ENCODE measurements at regions not wholly inside any gene's neighbourhood (a gene's known extent, or its start where the extent isn't known, plus 50 kb on each side); places are given as distances from the start of the nearest gene placed in this dataset.

- DNase-seq (ENCODE audit: insufficient read length, low spot score) (no peak), FAIRE-seq (no peak)
Measured at GRCh38 chr1:88080875-88081274, 603.2 kb upstream of the PKN2 start.

GRCh38 chr1:88088481-88088880 lies 595.6 kb upstream of the PKN2 start:
- FAIRE-seq, result no peak
- DNase-seq (ENCODE audit: insufficient read length, low spot score), result no peak

- DNase-seq (ENCODE audit: insufficient read length, low spot score) (no peak), FAIRE-seq (no peak)
Measured at GRCh38 chr1:88089961-88090360, 594.1 kb upstream of the PKN2 start.

GRCh38 chr1:88098881-88099280 lies 585.2 kb upstream of the PKN2 start:
- no peak for DNase-seq (ENCODE audit: insufficient read length, low spot score)

GRCh38 chr1:88101041-88101440 lies 583.0 kb upstream of the PKN2 start:
- no peak for FAIRE-seq
- DNase-seq (ENCODE audit: insufficient read length, low spot score), result no peak

More at GRCh38 chr1:88098881-88099280, 585.2 kb upstream of the PKN2 start:
- no peak for FAIRE-seq

- DNase-seq (ENCODE audit: insufficient read length, low spot score) (no peak), FAIRE-seq (no peak)
Measured at GRCh38 chr1:88104236-88104635, 579.8 kb upstream of the PKN2 start.

GRCh38 chr1:88104886-88105285 lies 579.2 kb upstream of the PKN2 start:
- no peak for DNase-seq (ENCODE audit: insufficient read length, low spot score)
- no peak for FAIRE-seq

GRCh38 chr1:88111816-88112215 lies 572.3 kb upstream of the PKN2 start:
- FAIRE-seq, result no peak
- no peak for DNase-seq (ENCODE audit: insufficient read length, low spot score)

GRCh38 chr1:88117597-88117996 lies 566.5 kb upstream of the PKN2 start:
- no peak for FAIRE-seq
- DNase-seq (ENCODE audit: insufficient read length, low spot score), result no peak

GRCh38 chr1:88118176-88118845 lies 565.8 kb upstream of the PKN2 start:
- no peak for DNase-seq (ENCODE audit: insufficient read length, low spot score)
- FAIRE-seq, result no peak

GRCh38 chr1:88124614-88125013 lies 559.5 kb upstream of the PKN2 start:
- FAIRE-seq (no peak), DNase-seq (ENCODE audit: insufficient read length, low spot score) (no peak)

GRCh38 chr1:88126467-88126866 lies 557.6 kb upstream of the PKN2 start:
- no peak for DNase-seq (ENCODE audit: insufficient read length, low spot score)
- FAIRE-seq, result no peak

- no peak for DNase-seq (ENCODE audit: insufficient read length, low spot score)
Measured at GRCh38 chr1:88133991-88134390, 550.1 kb upstream of the PKN2 start.

GRCh38 chr1:88134983-88135921 lies 548.8 kb upstream of the PKN2 start:
- FAIRE-seq (no peak), DNase-seq (ENCODE audit: insufficient read length, low spot score) (no peak)

More at GRCh38 chr1:88133991-88134390, 550.1 kb upstream of the PKN2 start:
- no peak for FAIRE-seq

GRCh38 chr1:88139633-88140032 lies 544.4 kb upstream of the PKN2 start:
- no peak for FAIRE-seq

GRCh38 chr1:88140325-88140724 lies 543.7 kb upstream of the PKN2 start:
- DNase-seq (ENCODE audit: insufficient read length, low spot score), result no peak
- FAIRE-seq, result no peak

More at GRCh38 chr1:88139633-88140032, 544.4 kb upstream of the PKN2 start:
- no peak for DNase-seq (ENCODE audit: insufficient read length, low spot score)

GRCh38 chr1:88141499-88142074 lies 542.5 kb upstream of the PKN2 start:
- DNase-seq (ENCODE audit: insufficient read length, low spot score) (no peak), FAIRE-seq (no peak)

GRCh38 chr1:88145752-88146151 lies 538.3 kb upstream of the PKN2 start:
- FAIRE-seq (no peak), DNase-seq (ENCODE audit: insufficient read length, low spot score) (no peak)

GRCh38 chr1:88149686-88150085 lies 534.4 kb upstream of the PKN2 start:
- no peak for DNase-seq (ENCODE audit: insufficient read length, low spot score)
- no peak for FAIRE-seq

- FAIRE-seq (no peak), DNase-seq (ENCODE audit: insufficient read length, low spot score) (no peak)
Measured at GRCh38 chr1:88150330-88150729, 533.7 kb upstream of the PKN2 start.

GRCh38 chr1:88163187-88163586 lies 520.9 kb upstream of the PKN2 start:
- DNase-seq (ENCODE audit: insufficient read length, low spot score), result no peak
- no peak for FAIRE-seq

- no peak for FAIRE-seq
- no peak for DNase-seq (ENCODE audit: insufficient read length, low spot score)
Measured at GRCh38 chr1:88168126-88168525, 515.9 kb upstream of the PKN2 start.

All from HTR-8/SVneo (cell line).